GM12874 (cell line): ENCODE measurements at regions not wholly inside any gene's neighbourhood (a gene's known extent, or its start where the extent isn't known, plus 50 kb on each side); places are given as distances from the start of the nearest gene placed in this dataset.

ENCODE experiments used
- TF ChIP-seq, protein P1 (sequence below): IDR thresholded peaks from 2 replicates; pipeline ENCODE4 v1.5.1; 2011; ENCODE audit warnings: low read depth, mild to moderate bottlenecking, control low read depth, low read length, moderate library complexity; ENCODE audit not compliant: insufficient read depth

DNA sequence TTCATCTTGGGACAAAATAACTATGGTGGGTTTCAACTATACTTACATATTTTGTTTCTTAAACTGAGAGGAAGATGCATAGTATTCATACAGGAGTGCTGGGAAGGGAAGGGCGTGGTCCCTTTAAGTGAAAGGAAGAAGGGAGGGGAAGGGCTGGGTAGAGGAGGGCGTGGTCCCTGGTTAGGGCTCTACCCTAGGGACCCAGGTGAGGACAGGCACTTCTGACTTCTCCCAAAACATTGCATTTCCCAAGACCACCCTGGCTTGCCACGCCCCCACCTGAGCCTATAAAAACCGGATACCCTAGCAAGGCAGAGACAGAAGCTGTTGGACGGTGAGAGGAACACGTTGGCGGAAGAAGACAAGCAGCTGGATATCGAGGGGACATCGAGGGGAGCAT, 157.6 kb upstream of the PLXNA4 start:
- TF ChIP-seq, protein P1, sequence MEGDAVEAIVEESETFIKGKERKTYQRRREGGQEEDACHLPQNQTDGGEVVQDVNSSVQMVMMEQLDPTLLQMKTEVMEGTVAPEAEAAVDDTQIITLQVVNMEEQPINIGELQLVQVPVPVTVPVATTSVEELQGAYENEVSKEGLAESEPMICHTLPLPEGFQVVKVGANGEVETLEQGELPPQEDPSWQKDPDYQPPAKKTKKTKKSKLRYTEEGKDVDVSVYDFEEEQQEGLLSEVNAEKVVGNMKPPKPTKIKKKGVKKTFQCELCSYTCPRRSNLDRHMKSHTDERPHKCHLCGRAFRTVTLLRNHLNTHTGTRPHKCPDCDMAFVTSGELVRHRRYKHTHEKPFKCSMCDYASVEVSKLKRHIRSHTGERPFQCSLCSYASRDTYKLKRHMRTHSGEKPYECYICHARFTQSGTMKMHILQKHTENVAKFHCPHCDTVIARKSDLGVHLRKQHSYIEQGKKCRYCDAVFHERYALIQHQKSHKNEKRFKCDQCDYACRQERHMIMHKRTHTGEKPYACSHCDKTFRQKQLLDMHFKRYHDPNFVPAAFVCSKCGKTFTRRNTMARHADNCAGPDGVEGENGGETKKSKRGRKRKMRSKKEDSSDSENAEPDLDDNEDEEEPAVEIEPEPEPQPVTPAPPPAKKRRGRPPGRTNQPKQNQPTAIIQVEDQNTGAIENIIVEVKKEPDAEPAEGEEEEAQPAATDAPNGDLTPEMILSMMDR = no peak

DNA sequence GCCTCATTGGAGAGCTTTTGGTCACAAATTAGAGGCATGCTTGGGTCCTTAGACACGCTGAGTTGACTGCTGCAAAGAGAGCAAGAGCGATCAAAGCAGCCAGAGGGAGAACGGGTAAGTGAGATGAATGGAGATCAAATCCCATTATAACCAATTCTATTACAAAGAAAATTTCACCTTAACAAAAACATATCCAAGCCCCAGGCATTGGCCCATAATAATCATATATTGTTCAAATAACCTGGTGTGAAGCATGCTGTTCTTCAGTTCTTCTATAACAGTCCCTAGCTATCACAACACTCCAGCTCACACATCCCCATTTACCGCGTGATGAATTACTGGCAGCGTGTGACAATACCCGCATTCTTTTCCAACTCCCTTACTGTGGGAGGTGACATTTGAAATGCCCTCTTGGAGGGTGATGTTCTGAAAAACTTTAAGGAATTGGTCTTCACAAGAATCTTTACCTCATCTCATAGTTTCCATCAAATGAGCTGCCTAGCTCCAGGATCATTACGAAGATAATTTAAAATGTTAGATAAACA, 156.1 kb upstream of the PLXNA4 start:
- TF ChIP-seq, protein P1 = no peak

DNA sequence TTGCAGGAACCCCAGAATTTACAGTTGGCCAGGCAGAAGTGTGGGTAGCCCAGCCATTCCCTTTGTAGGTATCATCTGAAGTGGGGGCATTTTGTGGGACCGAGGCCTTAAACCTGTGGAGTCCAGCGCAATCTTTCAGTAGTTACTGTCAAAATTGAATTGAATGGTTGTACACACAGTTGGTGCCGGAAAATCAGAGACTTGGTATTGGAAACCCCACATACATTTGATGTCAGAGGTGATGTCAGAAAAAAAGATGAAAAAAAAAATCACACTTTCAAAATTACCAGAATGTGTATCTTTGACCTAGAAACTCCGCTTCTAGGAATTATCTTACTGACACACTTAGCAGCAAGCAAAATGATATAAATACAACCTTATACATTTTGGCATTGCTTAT, 153.8 kb upstream of the PLXNA4 start:
- TF ChIP-seq, protein P1 = no peak

DNA sequence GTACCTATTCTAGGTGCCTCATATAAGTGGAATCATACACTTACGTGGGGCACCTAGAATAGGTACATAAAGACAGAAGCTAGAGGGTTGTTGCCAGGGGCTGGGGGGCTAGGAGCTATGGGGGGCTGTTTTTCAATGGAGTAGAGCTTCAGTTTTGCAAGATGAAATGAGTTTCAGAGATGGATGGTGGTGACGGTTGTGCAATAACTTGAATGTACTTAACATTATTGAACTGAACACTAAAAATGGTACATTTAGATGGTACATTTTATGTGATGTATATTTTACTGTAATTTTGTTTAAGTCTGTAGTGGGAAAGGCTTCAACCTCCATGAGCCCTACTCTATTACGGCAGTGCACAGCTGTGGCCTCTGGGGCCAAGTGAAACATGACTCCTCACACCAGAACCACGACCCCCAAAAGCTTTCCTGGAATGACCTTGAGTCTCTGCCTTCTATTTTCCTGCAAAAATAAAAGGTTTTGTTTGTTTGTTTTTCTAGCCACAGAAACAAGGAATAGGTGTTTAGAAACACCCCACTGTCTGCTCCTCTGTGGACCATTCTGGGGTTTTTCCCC, 147.3 kb upstream of the PLXNA4 start:
- TF ChIP-seq, protein P1 = no peak

DNA sequence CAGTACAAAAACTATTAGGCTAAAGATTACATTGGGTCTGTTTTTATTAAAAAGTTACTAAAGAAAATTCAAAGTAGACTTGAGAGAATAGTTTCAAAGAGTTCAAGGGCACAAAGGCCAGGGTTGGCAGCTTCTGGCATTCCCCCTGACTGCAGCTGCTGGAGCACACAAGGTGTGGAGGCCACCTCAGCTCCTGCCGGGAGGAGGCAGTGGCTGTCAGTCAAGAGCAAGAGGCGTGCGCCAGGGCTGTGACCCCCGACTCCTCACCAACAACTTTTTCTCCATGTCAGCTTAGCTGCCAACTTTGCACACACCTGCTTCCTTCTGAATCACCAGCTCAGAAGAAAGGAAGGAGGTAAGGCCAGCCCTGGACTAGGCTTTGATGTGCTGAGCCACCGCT, 144.6 kb upstream of the PLXNA4 start:
- TF ChIP-seq, protein P1 = no peak

DNA sequence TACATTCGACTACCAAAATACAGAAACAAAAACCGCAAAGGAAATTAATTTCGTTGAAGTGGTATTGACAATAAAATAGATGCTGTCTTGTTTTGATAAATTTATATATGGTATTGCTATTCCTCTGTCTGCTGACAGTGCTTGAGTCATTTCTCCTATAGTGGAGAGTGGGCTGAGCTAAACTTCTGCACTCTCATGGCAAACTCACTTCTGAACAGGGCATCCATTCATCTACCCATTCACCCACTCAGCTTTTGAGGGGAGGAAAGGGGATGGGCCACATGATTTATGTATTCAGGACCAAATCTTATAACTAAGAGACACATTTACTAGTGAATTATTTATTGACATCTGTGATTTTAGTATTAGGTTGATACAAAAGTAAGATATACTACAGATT, 137.6 kb upstream of the PLXNA4 start:
- TF ChIP-seq, protein P1 = no peak

DNA sequence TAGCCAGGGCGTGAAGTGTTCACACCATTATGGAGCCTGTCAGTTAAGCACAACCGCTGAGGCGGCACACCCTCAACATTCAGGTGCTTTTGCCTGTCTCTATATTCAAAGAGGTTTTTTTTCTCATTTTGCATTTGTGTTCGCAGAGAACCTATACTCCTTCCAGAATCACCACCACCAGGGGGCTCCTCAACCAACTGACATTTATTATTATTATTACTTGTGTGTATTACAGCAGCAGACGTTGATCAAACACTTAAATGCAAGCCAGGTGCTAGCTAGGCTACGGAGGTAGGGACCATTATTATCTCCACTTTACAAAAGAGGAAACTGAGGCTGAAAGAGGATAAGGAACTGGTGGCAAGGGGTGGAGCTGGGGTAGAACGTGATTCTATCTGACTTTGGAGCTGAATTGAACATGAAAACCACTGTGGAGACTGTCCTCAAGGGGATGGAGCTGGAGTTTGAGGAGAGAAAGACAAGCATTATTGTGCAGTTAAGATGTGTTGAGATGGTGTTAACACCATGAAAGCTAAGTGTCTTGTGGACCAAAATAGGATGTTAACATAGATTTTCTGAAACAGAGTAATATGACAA, 133.8 kb upstream of the PLXNA4 start:
- TF ChIP-seq, protein P1 = peak; percentile 41
